Neuronal stem cell (in vitro differentiated cells): ENCODE measurements at regions not wholly inside any gene's neighbourhood (a gene's known extent, or its start where the extent isn't known, plus 50 kb on each side); places are given as distances from the start of the nearest gene placed in this dataset.
A peak's percentile ranks its signal among the peaks of the same experiment; 100 is the strongest.

ENCODE experiments used
- DNase-seq: peaks from one replicate; pipeline ENCODE4 v3.0.0-alpha.2; 2013; ENCODE audit warnings: low spot score
- H2AFZ ChIP-seq: one replicate; pipeline ENCODE4 v1.6.1; 2013; ENCODE audit warnings: mild to moderate bottlenecking, low read length, inconsistent platforms
- H2AK5ac ChIP-seq: 2 replicates; pipeline ENCODE4 v1.6.1; 2013; ENCODE audit warnings: low read depth, mild to moderate bottlenecking, inconsistent platforms, low read length, moderate library complexity, mixed read lengths
- H2BK120ac ChIP-seq: 2 replicates; pipeline ENCODE4 v1.6.1; 2013; ENCODE audit warnings: low read depth, mild to moderate bottlenecking, inconsistent platforms, low read length, moderate library complexity, mixed read lengths
- H2BK12ac ChIP-seq: one replicate; pipeline ENCODE4 v1.6.1; 2013; ENCODE audit warnings: low read length, inconsistent platforms
- H2BK15ac ChIP-seq: 2 replicates; pipeline ENCODE4 v1.6.1; 2013; ENCODE audit warnings: mild to moderate bottlenecking, low read length, inconsistent platforms, mixed read lengths
- H2BK5ac ChIP-seq: one replicate; pipeline ENCODE4 v1.6.1; 2013; ENCODE audit warnings: inconsistent platforms, mild to moderate bottlenecking, low read length, moderate library complexity
- H3K14ac ChIP-seq: one replicate; pipeline ENCODE4 v1.6.1; 2013; ENCODE audit warnings: low read length, inconsistent platforms
- H3K18ac ChIP-seq: 2 replicates; pipeline ENCODE4 v1.6.1; 2013; ENCODE audit warnings: low read length, inconsistent platforms
- H3K23ac ChIP-seq: 2 replicates; pipeline ENCODE4 v1.6.1; 2013; ENCODE audit warnings: low read depth, mild to moderate bottlenecking, mixed read lengths, low read length, inconsistent platforms; ENCODE audit not compliant: poor library complexity
- H3K27ac ChIP-seq: replicated peaks from 3 replicates; pipeline ENCODE4 v1.5.1; 2013; ENCODE audit warnings: low read length, inconsistent platforms
- H3K27me3 ChIP-seq, 3 experiments: 2 replicates each; pipeline ENCODE4 v1.6.1; 2013; ENCODE audit warnings: low read length in 3 of 3, mild to moderate bottlenecking in 2 of 3, inconsistent platforms in 1 of 3, low read depth in 1 of 3, mixed read lengths in 1 of 3, moderate library complexity in 1 of 3; ENCODE audit not compliant: control insufficient read depth in 3 of 3, insufficient read depth in 3 of 3
- H3K36me3 ChIP-seq, 2 donors: replicated peaks in 1 of 2; 2 replicates each; pipeline ENCODE4 v1.6.1; 2013; ENCODE audit warnings: low read length in 2 of 2; ENCODE audit not compliant: control insufficient read depth in 2 of 2, insufficient read depth in 2 of 2
- H3K4ac ChIP-seq: 2 replicates; pipeline ENCODE4 v1.6.1; 2013; ENCODE audit warnings: inconsistent platforms, mild to moderate bottlenecking, low read length, moderate library complexity
- H3K4me1 ChIP-seq, 2 donors: 1 replicate in 1 of 2; 2 replicates in 1 of 2; pipeline ENCODE4 v1.6.1; 2013; ENCODE audit warnings: low read length in 2 of 2, low read depth in 1 of 2; ENCODE audit not compliant: control insufficient read depth in 2 of 2, insufficient read depth in 1 of 2
- H3K4me2 ChIP-seq: one replicate; pipeline ENCODE4 v1.6.1; 2013; ENCODE audit warnings: mild to moderate bottlenecking, low read length, inconsistent platforms; ENCODE audit not compliant: insufficient read depth, poor library complexity, severe bottlenecking
- H3K4me3 ChIP-seq, 2 donors: 2 replicates each; pipeline ENCODE4 v1.5.1; 2013; ENCODE audit warnings: low read length in 2 of 2, mild to moderate bottlenecking in 2 of 2, inconsistent platforms in 1 of 2, moderate library complexity in 1 of 2
- H3K79me1 ChIP-seq: one replicate; pipeline ENCODE4 v1.6.1; 2013; ENCODE audit warnings: low read depth, mild to moderate bottlenecking, inconsistent platforms, low read length, moderate library complexity
- H3K9ac ChIP-seq: one replicate; pipeline ENCODE4 v1.6.1; 2013; ENCODE audit warnings: mild to moderate bottlenecking, low read depth, low read length, inconsistent platforms; ENCODE audit not compliant: poor library complexity
- H3K9me3 ChIP-seq, 2 donors: replicated peaks in 1 of 2; 2 replicates each; pipeline versions ENCODE3 to v1.6.1; 2013; ENCODE audit warnings: low read length in 2 of 2, mild to moderate bottlenecking in 2 of 2, inconsistent platforms in 1 of 2, low read depth in 1 of 2, mixed read lengths in 1 of 2, moderate library complexity in 1 of 2; ENCODE audit not compliant: control insufficient read depth in 2 of 2, insufficient read depth in 1 of 2
- H4K8ac ChIP-seq: one replicate; pipeline ENCODE4 v1.6.1; 2013; ENCODE audit warnings: low read depth, mild to moderate bottlenecking, inconsistent platforms, low read length, moderate library complexity
- H4K91ac ChIP-seq: one replicate; pipeline ENCODE4 v1.6.1; 2013; ENCODE audit warnings: low read length, low read depth, mild to moderate bottlenecking, inconsistent platforms; ENCODE audit not compliant: poor library complexity
- WGBS, 2 donors: extraction: QIAGEN DNeasy Blood & Tissue Kit; methylation state at CpG; one replicate each; pipeline ENCODE4 v1.1.7; 2013; ENCODE audit warnings: missing lambda C conversion rate in 2 of 2, mixed read lengths in 1 of 2; ENCODE audit not compliant: insufficient read length in 2 of 2, insufficient replicate concordance in 1 of 2; ENCODE audit errors: extremely low coverage in 2 of 2; 5-methylcytosine and 5-hydroxymethylcytosine counted together

DNA sequence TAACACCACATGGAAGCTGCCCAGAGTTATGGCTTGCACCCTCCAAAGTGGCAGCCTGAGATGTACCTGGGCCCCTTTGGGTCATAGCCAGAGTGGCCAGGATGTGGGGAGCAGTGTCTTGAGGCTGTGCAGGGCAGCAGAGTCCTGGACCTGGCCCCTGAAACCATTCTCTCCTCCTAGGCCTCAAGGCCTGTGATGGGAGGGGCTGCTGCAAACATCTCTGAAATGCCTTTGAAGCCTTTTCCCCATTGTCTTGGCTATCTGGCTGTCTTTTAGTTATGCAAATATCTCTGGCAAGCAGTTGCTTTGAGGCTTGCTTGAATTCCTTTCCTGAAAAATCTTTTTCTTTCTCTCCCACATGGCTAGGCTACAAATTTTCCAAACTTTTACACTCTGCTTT, 356.5 kb downstream of the DAD1 start:
- no peak overlapping the region for H3K18ac ChIP-seq
- H3K9me3 ChIP-seq: peaks cover 0 to 5% of the 10 kb centered on the region in 2 donors
- H3K14ac ChIP-seq: no peak overlapping the region
- no peak overlapping the region for H2BK5ac ChIP-seq
- H3K27ac ChIP-seq: no peak overlapping the region
- no peaks in the 10 kb centered on the region for H3K36me3 ChIP-seq
- no peak overlapping the region for H2BK12ac ChIP-seq
- no peaks in the 10 kb centered on the region for H3K27me3 ChIP-seq
- H2BK120ac ChIP-seq: no peak overlapping the region
- H2AFZ ChIP-seq: no peak overlapping the region
- H3K4ac ChIP-seq: no peak overlapping the region
- no peak overlapping the region for H2BK15ac ChIP-seq
- H3K9ac ChIP-seq: no peak overlapping the region
- no peak overlapping the region for H3K4me3 ChIP-seq
- no peak overlapping the region for H3K4me2 ChIP-seq
- H4K91ac ChIP-seq: no peak overlapping the region
- H2AK5ac ChIP-seq: peak overlapping the region; percentile 66
- H3K23ac ChIP-seq: no peak overlapping the region
- no peak overlapping the region for H4K8ac ChIP-seq
- DNase-seq: no peak
- H3K4me1 ChIP-seq: no peaks in the 10 kb centered on the region
- no peaks in the 10 kb centered on the region for H3K79me1 ChIP-seq

DNA sequence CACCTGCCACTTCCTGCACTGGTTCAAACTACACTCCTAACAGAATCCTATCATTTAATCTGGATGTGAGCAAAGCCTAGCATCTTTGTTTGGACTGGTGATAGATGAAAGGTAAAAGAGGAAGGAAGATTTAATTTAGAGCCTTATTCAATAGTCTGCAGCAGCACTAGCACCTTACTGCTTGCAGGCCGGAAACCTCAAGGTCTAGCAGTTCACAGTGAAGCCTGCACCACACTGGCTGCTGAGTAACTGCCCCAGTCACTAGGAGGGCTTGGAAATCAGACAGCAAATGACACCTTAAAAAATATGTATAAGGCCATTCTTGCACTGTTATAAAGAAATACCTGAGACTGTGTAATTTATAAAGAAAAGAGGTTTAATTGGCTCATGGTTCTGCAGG, 358.0 kb downstream of the DAD1 start:
- Histone ChIP-seq H2BK15ac (no peak overlapping the region), H3K4me1 (no peaks in the 10 kb centered on the region), H2AK5ac (no peak overlapping the region), H3K9me3 (peaks cover 0 to 5% of the 10 kb centered on the region in 2 donors), H2BK5ac (no peak overlapping the region), H3K18ac (no peak overlapping the region), H2BK12ac (no peak overlapping the region), H4K8ac (no peak overlapping the region), H3K4me3 (no peak overlapping the region), H3K27ac (no peak overlapping the region), H3K9ac (no peak overlapping the region), H2AFZ (no peak overlapping the region), H3K14ac (no peak overlapping the region), H3K27me3 (no peaks in the 10 kb centered on the region), H3K4ac (no peak overlapping the region), H3K36me3 (no peaks in the 10 kb centered on the region), H2BK120ac (no peak overlapping the region), H3K79me1 (no peaks in the 10 kb centered on the region), H3K23ac (no peak overlapping the region), H3K4me2 (no peak overlapping the region), H4K91ac (no peak overlapping the region)
- no peak for DNase-seq
- WGBS, 2 donors: no CpG with 5 or more reads among the region's 1 CpG

DNA sequence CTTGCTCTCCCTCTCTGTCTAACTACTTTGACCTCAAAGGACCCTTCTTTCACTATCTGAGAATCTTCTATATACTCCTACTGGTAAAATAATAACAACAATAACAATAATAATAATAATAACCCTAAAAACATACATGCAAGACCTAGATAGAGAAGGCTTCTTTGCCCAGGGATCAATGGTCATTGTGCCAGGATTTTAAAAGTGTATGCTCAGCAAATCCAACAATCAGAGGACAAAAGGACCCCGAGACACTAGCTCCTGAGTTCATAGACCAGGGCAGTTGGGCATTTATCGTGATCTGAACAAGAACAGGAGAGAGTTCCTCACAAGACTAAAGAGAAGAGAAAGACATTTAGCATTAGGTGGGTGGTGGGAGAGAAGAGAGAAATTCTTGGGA, 358.5 kb downstream of the DAD1 start:
- Histone ChIP-seq H2BK15ac (no peak overlapping the region), H3K4ac (no peak overlapping the region), H3K79me1 (no peaks in the 10 kb centered on the region), H3K18ac (no peak overlapping the region), H3K4me3 (no peak overlapping the region), H2BK12ac (no peak overlapping the region), H3K36me3 (no peaks in the 10 kb centered on the region), H4K8ac (no peak overlapping the region), H2BK120ac (no peak overlapping the region), H3K4me2 (no peak overlapping the region), H3K9ac (no peak overlapping the region), H2AK5ac (no peak overlapping the region), H2AFZ (no peak overlapping the region), H3K9me3 (peaks cover 0 to 5% of the 10 kb centered on the region in 2 donors), H4K91ac (no peak overlapping the region), H3K27ac (no peak overlapping the region), H3K23ac (no peak overlapping the region), H3K14ac (no peak overlapping the region), H3K27me3 (no peaks in the 10 kb centered on the region), H3K4me1 (no peaks in the 10 kb centered on the region), H2BK5ac (no peak overlapping the region)
- no CpG with 5 or more reads among the region's 2 CpGs for WGBS, 2 donors
- no peak for DNase-seq

- no peak overlapping the region for H3K14ac ChIP-seq
- no peak overlapping the region for H3K23ac ChIP-seq
- H3K9ac ChIP-seq: no peak overlapping the region
- H2AK5ac ChIP-seq: no peak overlapping the region
- no peak overlapping the region for H2BK15ac ChIP-seq
- no CpG with 5 or more reads among the region's 4 CpGs for WGBS, 2 donors
- no peaks in the 10 kb centered on the region for H3K27me3 ChIP-seq
- H3K4me2 ChIP-seq: no peak overlapping the region
- no peak overlapping the region for H3K4ac ChIP-seq
- H2BK120ac ChIP-seq: no peak overlapping the region
- H3K18ac ChIP-seq: no peak overlapping the region
- no peak for DNase-seq
- H2AFZ ChIP-seq: no peak overlapping the region
- H4K91ac ChIP-seq: no peak overlapping the region
- no peaks in the 10 kb centered on the region for H3K79me1 ChIP-seq
- peaks cover 0 to 1% of the 10 kb centered on the region in 2 donors for H3K9me3 ChIP-seq
- H2BK12ac ChIP-seq: no peak overlapping the region
- H2BK5ac ChIP-seq: no peak overlapping the region
- H3K36me3 ChIP-seq: no peaks in the 10 kb centered on the region
- no peak overlapping the region for H3K27ac ChIP-seq
- H4K8ac ChIP-seq: no peak overlapping the region
- H3K4me3 ChIP-seq: no peak overlapping the region
- H3K4me1 ChIP-seq: no peaks in the 10 kb centered on the region
These were observed 361.9 kb downstream of the DAD1 start for GRCh38 chr14:22227084-22227483.
